ENCODE measurements at regions not wholly inside any gene's neighbourhood (a gene's known extent, or its start where the extent isn't known, plus 50 kb on each side); places are given as distances from the start of the nearest gene placed in this dataset.
"Not testable (repeated sequence)": the region's sequence is repeated elsewhere in the genome, so short reads cannot be mapped to it uniquely, and the experiment has no call there.

DNA sequence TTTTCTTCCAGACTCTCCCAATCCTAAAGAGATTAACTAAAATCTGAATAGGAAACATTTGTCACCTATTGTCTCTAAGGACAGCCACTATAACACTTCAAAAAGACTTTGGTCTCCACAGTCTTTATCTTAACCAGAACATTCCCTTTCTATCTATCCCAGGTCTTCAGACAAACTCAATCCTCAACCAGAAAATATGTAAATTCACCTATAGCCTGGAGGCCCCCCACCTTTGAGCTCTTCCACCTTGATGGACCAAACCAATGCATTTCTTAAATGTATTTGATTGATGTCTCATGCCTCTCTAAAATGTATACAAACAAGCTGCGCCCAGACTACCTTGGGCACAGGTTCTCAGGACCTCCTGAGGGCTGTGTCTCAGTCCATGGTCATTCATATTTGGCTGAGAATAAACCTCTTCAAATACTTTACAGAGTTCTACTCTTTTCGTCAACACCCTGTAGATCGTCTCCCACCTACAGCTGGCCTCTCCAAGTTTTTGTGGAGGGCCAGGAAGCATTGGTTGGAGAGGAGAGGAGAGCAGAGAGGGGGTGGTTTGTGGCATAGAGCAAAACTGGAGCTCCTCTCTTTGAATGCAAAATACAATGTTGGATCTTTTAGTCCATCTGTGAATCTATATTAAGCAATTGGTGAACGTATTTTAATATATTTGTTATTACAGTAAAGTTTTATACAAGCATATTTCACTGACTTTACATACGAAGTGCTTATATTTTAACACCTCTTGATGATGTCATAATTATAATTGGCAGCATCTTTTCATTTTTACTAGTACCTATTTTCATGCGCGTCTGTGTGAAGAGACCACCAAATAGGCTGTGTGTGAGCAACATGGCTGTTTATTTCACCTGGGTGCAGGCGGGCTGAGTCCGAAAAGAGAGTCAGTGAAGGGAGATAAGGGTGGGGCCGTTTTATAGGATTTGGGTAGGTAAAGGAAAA, 230.7 kb upstream of the DUSP10 start:
- Histone ChIP-seq H3K4me1 (ENCODE audit: insufficient read depth, low read length) (peaks cover 15% of the 10 kb centered on the region), H3K27ac (ENCODE audit: low read length) (no peak overlapping the region), H3F3A (ENCODE audit: low read length, unreplicated experiment) (no peaks in the 10 kb centered on the region), H3K4me2 (ENCODE audit: low read length) (no peak overlapping the region), H3K27me3 (ENCODE audit: low read length) (no peaks in the 10 kb centered on the region), H3K4me3 (ENCODE audit: low read length) (no peak overlapping the region), H3K9me2 (replicated peaks; ENCODE audit: low read length) (no peaks in the 10 kb centered on the region), H3K79me2 (ENCODE audit: low read length) (no peaks in the 10 kb centered on the region), H4K20me1 (ENCODE audit: low read length) (no peaks in the 10 kb centered on the region), H3K9ac (ENCODE audit: low read length) (no peak overlapping the region), H2AFZ (ENCODE audit: low read length) (no peak overlapping the region), H3K36me3 (ENCODE audit: low read depth, low read length) (no peaks in the 10 kb centered on the region), H3K9me3 (ENCODE audit: low read length) (no peaks in the 10 kb centered on the region)
- TF ChIP-seq EZH2phosphoT487 (IDR thresholded peaks at IDR 0.05; ENCODE audit: borderline replicate concordance, low read length) (no peak), EZH2 (IDR thresholded peaks at IDR 0.05; ENCODE audit: low read length, unreplicated experiment) (no peak)
- TF ChIP-seq, protein P1, sequence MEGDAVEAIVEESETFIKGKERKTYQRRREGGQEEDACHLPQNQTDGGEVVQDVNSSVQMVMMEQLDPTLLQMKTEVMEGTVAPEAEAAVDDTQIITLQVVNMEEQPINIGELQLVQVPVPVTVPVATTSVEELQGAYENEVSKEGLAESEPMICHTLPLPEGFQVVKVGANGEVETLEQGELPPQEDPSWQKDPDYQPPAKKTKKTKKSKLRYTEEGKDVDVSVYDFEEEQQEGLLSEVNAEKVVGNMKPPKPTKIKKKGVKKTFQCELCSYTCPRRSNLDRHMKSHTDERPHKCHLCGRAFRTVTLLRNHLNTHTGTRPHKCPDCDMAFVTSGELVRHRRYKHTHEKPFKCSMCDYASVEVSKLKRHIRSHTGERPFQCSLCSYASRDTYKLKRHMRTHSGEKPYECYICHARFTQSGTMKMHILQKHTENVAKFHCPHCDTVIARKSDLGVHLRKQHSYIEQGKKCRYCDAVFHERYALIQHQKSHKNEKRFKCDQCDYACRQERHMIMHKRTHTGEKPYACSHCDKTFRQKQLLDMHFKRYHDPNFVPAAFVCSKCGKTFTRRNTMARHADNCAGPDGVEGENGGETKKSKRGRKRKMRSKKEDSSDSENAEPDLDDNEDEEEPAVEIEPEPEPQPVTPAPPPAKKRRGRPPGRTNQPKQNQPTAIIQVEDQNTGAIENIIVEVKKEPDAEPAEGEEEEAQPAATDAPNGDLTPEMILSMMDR (conservative IDR thresholded peaks at IDR 0.05; ENCODE audit: low read depth, low read length), result no peak
- POLR2A ChIA-PET (ENCODE audit: unreplicated experiment), result no interaction called here
- ATAC-seq (peak; percentile 37; the same call in 1 of the 2 replicates), DNase-seq (no peak)
- no TSS peak for BruUV-seq (replicated peaks)
- CTCF ChIA-PET, result no interaction called here
- intact Hi-C loops (cut with micrococcal nuclease), result no loop called here

DNA sequence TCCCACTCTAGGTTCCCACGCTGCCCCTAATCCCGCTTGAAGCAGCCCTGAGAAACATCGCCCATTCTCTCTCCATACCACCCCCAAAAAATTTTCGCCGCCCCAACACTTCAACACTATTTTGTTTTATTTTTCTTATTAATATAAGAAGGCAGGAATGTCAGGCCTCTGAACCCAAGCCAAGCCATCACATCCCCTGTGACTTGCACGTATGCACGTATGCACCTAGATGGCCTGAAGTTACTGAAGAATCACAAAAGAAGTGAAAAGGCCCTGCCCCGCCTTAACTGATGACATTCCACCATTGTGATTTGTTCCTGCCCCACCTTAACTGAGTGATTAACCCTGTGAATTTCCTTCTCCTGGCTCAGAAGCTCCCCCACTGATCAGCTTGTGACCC, 229.1 kb upstream of the DUSP10 start:
- H3K9ac ChIP-seq (ENCODE audit: low read length); H3K9me2 ChIP-seq (replicated peaks; ENCODE audit: low read length); H3K36me3 ChIP-seq (ENCODE audit: low read depth, low read length); ATAC-seq; H3K9me3 ChIP-seq (ENCODE audit: low read length); intact Hi-C loops (cut with micrococcal nuclease); POLR2A ChIA-PET (ENCODE audit: unreplicated experiment); CTCF ChIA-PET; H3K4me2 ChIP-seq (ENCODE audit: low read length); H3K27me3 ChIP-seq (ENCODE audit: low read length); H3F3A ChIP-seq (ENCODE audit: low read length, unreplicated experiment); BruUV-seq (replicated peaks); H3K4me3 ChIP-seq (ENCODE audit: low read length); H4K20me1 ChIP-seq (ENCODE audit: low read length); H3K79me2 ChIP-seq (ENCODE audit: low read length); DNase-seq; H2AFZ ChIP-seq (ENCODE audit: low read length): not testable (repeated sequence)
- peaks cover 15% of the 10 kb centered on the region for H3K4me1 ChIP-seq (ENCODE audit: insufficient read depth, low read length)
- peak overlapping the region; percentile 73; the same call in 1 of the 2 replicates for H3K27ac ChIP-seq (ENCODE audit: low read length)

DNA sequence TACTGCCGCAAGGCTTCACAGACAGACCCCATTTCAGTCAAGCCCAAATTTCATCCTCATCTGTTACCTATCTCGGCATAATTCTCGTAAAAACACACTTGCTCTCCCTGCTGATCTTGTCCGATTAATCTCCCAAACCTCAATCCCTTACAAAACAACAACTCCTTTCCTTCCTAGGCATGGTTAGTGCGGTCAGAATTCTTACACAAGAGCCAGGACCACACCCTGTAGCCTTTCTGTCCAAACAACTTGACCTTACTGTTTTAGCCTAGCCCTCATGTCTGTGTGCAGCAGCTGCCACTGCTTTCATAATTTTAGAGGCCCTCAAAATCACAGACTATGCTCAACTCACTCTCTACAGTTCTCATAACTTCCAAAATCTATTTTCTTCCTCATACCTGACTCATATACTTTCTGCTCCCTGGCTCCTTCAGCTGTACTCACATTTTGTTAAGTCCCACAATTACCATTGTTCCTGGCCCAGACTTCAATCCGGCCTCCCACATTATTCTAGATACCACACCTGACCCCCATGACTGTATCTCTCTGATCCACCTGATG, 227.5 kb upstream of the DUSP10 start:
- H3K36me3 ChIP-seq (ENCODE audit: low read depth, low read length); H3K9ac ChIP-seq (ENCODE audit: low read length); ATAC-seq; H3K27me3 ChIP-seq (ENCODE audit: low read length); POLR2A ChIA-PET (ENCODE audit: unreplicated experiment); H4K20me1 ChIP-seq (ENCODE audit: low read length); H3F3A ChIP-seq (ENCODE audit: low read length, unreplicated experiment); H3K79me2 ChIP-seq (ENCODE audit: low read length); H3K9me3 ChIP-seq (ENCODE audit: low read length); CTCF ChIA-PET; DNase-seq; H3K9me2 ChIP-seq (replicated peaks; ENCODE audit: low read length); BruUV-seq (replicated peaks): not testable (repeated sequence)
- Histone ChIP-seq H3K4me3 (ENCODE audit: low read length) (peak overlapping the region; percentile 45; the same call in 1 of the 2 replicates), H3K4me1 (ENCODE audit: insufficient read depth, low read length) (peaks cover 31% of the 10 kb centered on the region), H3K4me2 (ENCODE audit: low read length) (peak overlapping the region; percentile 73), H2AFZ (ENCODE audit: low read length) (peak overlapping the region; percentile 38), H3K27ac (ENCODE audit: low read length) (peak overlapping the region; percentile 73)
- intact Hi-C loops (cut with micrococcal nuclease), result loop anchor here (10.0 kb wide), 2 partner anchors 145 to 355 kb away; no protein-coding TSS in a partner anchor

DNA sequence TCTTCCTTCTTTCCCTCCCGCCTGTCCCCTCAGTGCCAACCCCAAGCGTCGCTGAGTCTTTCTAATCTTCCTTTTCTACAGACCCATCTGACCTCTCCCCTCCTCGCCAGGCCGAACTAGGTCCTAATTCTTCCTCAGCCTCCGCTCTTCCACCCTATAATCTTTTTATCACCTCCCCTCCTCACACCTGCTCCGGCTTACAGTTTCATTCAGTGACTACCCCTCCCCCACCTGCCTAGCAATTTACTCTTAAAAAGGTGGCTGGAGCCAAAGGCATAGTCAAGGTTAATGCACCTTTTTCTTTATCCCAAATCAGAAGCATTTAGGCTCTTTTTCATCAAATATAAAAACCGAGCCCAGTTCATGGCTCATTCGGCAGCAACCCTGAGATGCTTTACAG, 225.6 kb upstream of the DUSP10 start:
- H3K36me3 ChIP-seq (ENCODE audit: low read depth, low read length); H3K9ac ChIP-seq (ENCODE audit: low read length); POLR2A ChIA-PET (ENCODE audit: unreplicated experiment); H3K4me3 ChIP-seq (ENCODE audit: low read length); CTCF ChIA-PET; H4K20me1 ChIP-seq (ENCODE audit: low read length); H3K9me3 ChIP-seq (ENCODE audit: low read length); H3K27me3 ChIP-seq (ENCODE audit: low read length); H3K4me2 ChIP-seq (ENCODE audit: low read length); H3K27ac ChIP-seq (ENCODE audit: low read length); H3K79me2 ChIP-seq (ENCODE audit: low read length); BruUV-seq (replicated peaks); H3F3A ChIP-seq (ENCODE audit: low read length, unreplicated experiment); ATAC-seq; H3K9me2 ChIP-seq (replicated peaks; ENCODE audit: low read length); DNase-seq; H2AFZ ChIP-seq (ENCODE audit: low read length): not testable (repeated sequence)
- intact Hi-C loops (cut with micrococcal nuclease), result loop anchor here (10.0 kb wide), 2 partner anchors 143 to 353 kb away; no protein-coding TSS in a partner anchor
- peaks cover 46% of the 10 kb centered on the region for H3K4me1 ChIP-seq (ENCODE audit: insufficient read depth, low read length)

DNA sequence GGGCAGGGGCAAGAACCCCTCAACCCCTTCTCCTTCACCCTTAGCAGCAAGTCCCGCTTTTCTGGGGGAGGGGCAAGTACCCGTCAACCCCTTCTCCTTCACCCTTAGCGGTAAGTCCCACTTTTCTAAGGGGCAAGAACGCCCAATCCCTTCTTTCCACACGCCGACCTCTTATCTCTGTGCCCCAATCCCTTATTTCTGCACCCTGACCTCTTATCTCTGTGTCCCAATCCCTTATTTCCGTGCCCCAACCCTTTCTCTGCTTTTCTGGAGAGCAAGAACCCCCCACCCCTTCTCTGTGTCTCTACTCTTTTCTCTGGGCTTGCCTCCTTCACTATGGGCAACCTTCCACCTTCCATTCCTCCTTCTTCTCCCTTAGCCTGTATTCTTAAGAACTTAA, 225.0 kb upstream of the DUSP10 start:
- CTCF ChIA-PET; DNase-seq; H2AFZ ChIP-seq (ENCODE audit: low read length); H4K20me1 ChIP-seq (ENCODE audit: low read length); H3K79me2 ChIP-seq (ENCODE audit: low read length); H3K9me3 ChIP-seq (ENCODE audit: low read length); H3K27ac ChIP-seq (ENCODE audit: low read length); H3F3A ChIP-seq (ENCODE audit: low read length, unreplicated experiment); ATAC-seq; H3K27me3 ChIP-seq (ENCODE audit: low read length); H3K36me3 ChIP-seq (ENCODE audit: low read depth, low read length); H3K4me3 ChIP-seq (ENCODE audit: low read length); H3K9ac ChIP-seq (ENCODE audit: low read length); H3K9me2 ChIP-seq (replicated peaks; ENCODE audit: low read length); POLR2A ChIA-PET (ENCODE audit: unreplicated experiment); H3K4me2 ChIP-seq (ENCODE audit: low read length); BruUV-seq (replicated peaks): not testable (repeated sequence)
- intact Hi-C loops (cut with micrococcal nuclease), result loop anchor here (10.0 kb wide), 2 partner anchors 142 to 352 kb away; no protein-coding TSS in a partner anchor
- peaks cover 53% of the 10 kb centered on the region for H3K4me1 ChIP-seq (ENCODE audit: insufficient read depth, low read length)

Measured in PC-3 (cell line).